Right ventricle myocardium superior (tissue), 1 donor: ENCODE measurements at regions not wholly inside any gene's neighbourhood (a gene's known extent, or its start where the extent isn't known, plus 50 kb on each side); places are given as distances from the start of the nearest gene placed in this dataset.

Experiments used
- ATAC-seq: fragments of 200-7000 bp; cut with Tn5 transposase; one replicate; pipeline ENCODE4 v1.9.1; 2020; ENCODE audit warnings: mild to moderate bottlenecking; ENCODE audit not compliant: poor library complexity
- DNase-seq: peaks from one replicate; pipeline ENCODE4 v3.0.0-alpha.2; 2020
- intact Hi-C: fragments of 100-400 bp; cut with DNase I; formaldehyde crosslinking; loops from one replicate; pipeline ENCODE4 v1.11.2; 2022
- donor health status: DM: no; HTN: yes; CAD: no; lungs with severe emphysema.

- DNase-seq (no peak), ATAC-seq (no peak)
- intact Hi-C loops, result no loop called here
These were observed 51.7 kb upstream of the RTL1 start for GRCh38 chr14:100955201-100955600.

GRCh38 chr14:100962494-100962893 is 59.0 kb upstream of the RTL1 start:
- DNase-seq (no peak), ATAC-seq (no peak)
- intact Hi-C loops, result no loop called here

- intact Hi-C loops, result no loop called here
- ATAC-seq, result no peak
- DNase-seq, result no peak
These were observed 61.8 kb upstream of the RTL1 start for GRCh38 chr14:100965296-100965695.

GRCh38 chr14:100967178-100967577 is 63.7 kb upstream of the RTL1 start:
- intact Hi-C loops, result no loop called here
- DNase-seq (no peak), ATAC-seq (no peak)

- intact Hi-C loops, result no loop called here
- ATAC-seq (no peak), DNase-seq (no peak)
These were observed 64.4 kb upstream of the RTL1 start for GRCh38 chr14:100967930-100968329.

- intact Hi-C loops, result no loop called here
- no peak for ATAC-seq
- DNase-seq, result no peak
These were observed 68.8 kb upstream of the RTL1 start for GRCh38 chr14:100972118-100972897.

GRCh38 chr14:100975671-100976070 is 72.1 kb upstream of the RTL1 start:
- DNase-seq, result no peak
- no peak for ATAC-seq
- intact Hi-C loops, result no loop called here

GRCh38 chr14:100979079-100979478 is 75.6 kb upstream of the RTL1 start:
- DNase-seq (no peak), ATAC-seq (no peak)
- intact Hi-C loops, result no loop called here

GRCh38 chr14:100979780-100980179 is 76.3 kb upstream of the RTL1 start:
- intact Hi-C loops, result no loop called here
- no peak for DNase-seq
- ATAC-seq, result no peak

- DNase-seq, result no peak
- intact Hi-C loops, result no loop called here
- no peak for ATAC-seq
These were observed 77.3 kb upstream of the RTL1 start for GRCh38 chr14:100980823-100981222.

- no peak for DNase-seq
- intact Hi-C loops, result no loop called here
- no peak for ATAC-seq
These were observed 78.3 kb upstream of the RTL1 start for GRCh38 chr14:100981809-100982208.

GRCh38 chr14:100982353-100982752 is 78.8 kb upstream of the RTL1 start:
- ATAC-seq (no peak), DNase-seq (no peak)
- intact Hi-C loops, result no loop called here

GRCh38 chr14:100982762-100983161 is 79.2 kb upstream of the RTL1 start:
- ATAC-seq, result no peak
- intact Hi-C loops, result no loop called here
- no peak for DNase-seq

- intact Hi-C loops, result no loop called here
- DNase-seq (no peak), ATAC-seq (no peak)
These were observed 80.2 kb upstream of the RTL1 start for GRCh38 chr14:100983710-100984109.

GRCh38 chr14:100988011-100988410 is 84.5 kb upstream of the RTL1 start:
- intact Hi-C loops, result no loop called here

GRCh38 chr14:100988411-100988900 is 84.9 kb upstream of the RTL1 start:
- ATAC-seq (no peak), DNase-seq (no peak)
- intact Hi-C loops, result no loop called here

More at GRCh38 chr14:100988011-100988410, 84.5 kb upstream of the RTL1 start:
- ATAC-seq (no peak), DNase-seq (no peak)

- DNase-seq (no peak), ATAC-seq (no peak)
- intact Hi-C loops, result no loop called here
These were observed 85.4 kb upstream of the RTL1 start for GRCh38 chr14:100988956-100989355.

- ATAC-seq (no peak), DNase-seq (no peak)
- intact Hi-C loops, result no loop called here
These were observed 86.4 kb upstream of the RTL1 start for GRCh38 chr14:100989924-100990323.

- no peak for ATAC-seq
- intact Hi-C loops, result no loop called here
- no peak for DNase-seq
These were observed 90.6 kb upstream of the RTL1 start for GRCh38 chr14:100994082-100994481.

GRCh38 chr14:100994756-100995330 is 91.3 kb upstream of the RTL1 start:
- ATAC-seq (no peak), DNase-seq (no peak)
- intact Hi-C loops, result no loop called here
